ENCODE measurements at regions not wholly inside any gene's neighbourhood (a gene's known extent, or its start where the extent isn't known, plus 50 kb on each side); places are given as distances from the start of the nearest gene placed in this dataset.
A peak's percentile ranks its signal among the peaks of the same experiment; 100 is the strongest.

- Mint-ChIP-seq H3K9me3 (no peaks in the 10 kb centered on the region), H3K4me1 (ENCODE audit: low read depth) (peaks cover 25% of the 10 kb centered on the region), H3K27me3 (ENCODE audit: insufficient read depth) (peaks cover 14% of the 10 kb centered on the region), H3K4me3 (no peak overlapping the region), H3K27ac (no peak overlapping the region), H3K36me3 (ENCODE audit: low read depth) (no peaks in the 10 kb centered on the region)
- no peak for TF ChIP-seq CTCF (IDR thresholded peaks at IDR 0.05)
- DNase-seq: no peak
Observed at GRCh38 chr2:8413589-8414135, 268.2 kb upstream of the ID2 start.

- H3K4me3 Mint-ChIP-seq: no peak overlapping the region
- no peaks in the 10 kb centered on the region for H3K9me3 Mint-ChIP-seq
- DNase-seq: no peak
- H3K36me3 Mint-ChIP-seq (ENCODE audit: low read depth): no peaks in the 10 kb centered on the region
- no peak overlapping the region for H3K27ac Mint-ChIP-seq
- TF ChIP-seq CTCF (IDR thresholded peaks at IDR 0.05): no peak
- peaks cover 16% of the 10 kb centered on the region for H3K27me3 Mint-ChIP-seq (ENCODE audit: insufficient read depth)
- H3K4me1 Mint-ChIP-seq (ENCODE audit: low read depth): peaks cover 33% of the 10 kb centered on the region
Observed at GRCh38 chr2:8414946-8415879, 266.6 kb upstream of the ID2 start.

GRCh38 chr2:8416001-8416571, 265.8 kb upstream of the ID2 start:
- H3K36me3 Mint-ChIP-seq (ENCODE audit: low read depth): no peaks in the 10 kb centered on the region
- no peak for TF ChIP-seq CTCF (IDR thresholded peaks at IDR 0.05)
- no peaks in the 10 kb centered on the region for H3K9me3 Mint-ChIP-seq
- peaks cover 33% of the 10 kb centered on the region for H3K4me1 Mint-ChIP-seq (ENCODE audit: low read depth)
- DNase-seq: no peak
- H3K4me3 Mint-ChIP-seq: no peak overlapping the region
- no peak overlapping the region for H3K27ac Mint-ChIP-seq
- peaks cover 15% of the 10 kb centered on the region for H3K27me3 Mint-ChIP-seq (ENCODE audit: insufficient read depth)

- Mint-ChIP-seq H3K36me3 (ENCODE audit: low read depth) (no peaks in the 10 kb centered on the region), H3K9me3 (no peaks in the 10 kb centered on the region), H3K27ac (no peak overlapping the region), H3K4me3 (no peak overlapping the region), H3K27me3 (ENCODE audit: insufficient read depth) (peaks cover 20% of the 10 kb centered on the region), H3K4me1 (ENCODE audit: low read depth) (peaks cover 32% of the 10 kb centered on the region)
- no peak for DNase-seq
- TF ChIP-seq CTCF (IDR thresholded peaks at IDR 0.05): no peak
Observed at GRCh38 chr2:8416849-8417832, 264.7 kb upstream of the ID2 start.

GRCh38 chr2:8418721-8419120, 263.1 kb upstream of the ID2 start:
- TF ChIP-seq CTCF (IDR thresholded peaks at IDR 0.05): no peak
- peaks cover 25% of the 10 kb centered on the region for H3K4me1 Mint-ChIP-seq (ENCODE audit: low read depth)
- no peak overlapping the region for H3K27ac Mint-ChIP-seq

More at GRCh38 chr2:8418721-8419120, 263.1 kb upstream of the ID2 start:
- H3K4me3 Mint-ChIP-seq: no peak overlapping the region
- peak; percentile 14 for DNase-seq
- H3K9me3 Mint-ChIP-seq: no peaks in the 10 kb centered on the region
- peaks cover 22% of the 10 kb centered on the region for H3K27me3 Mint-ChIP-seq (ENCODE audit: insufficient read depth)
- H3K36me3 Mint-ChIP-seq (ENCODE audit: low read depth): no peaks in the 10 kb centered on the region

All from HFFc6 (cell line).